ENCODE measurements at regions not wholly inside any gene's neighbourhood (a gene's known extent, or its start where the extent isn't known, plus 50 kb on each side); places are given as distances from the start of the nearest gene placed in this dataset.

DNA sequence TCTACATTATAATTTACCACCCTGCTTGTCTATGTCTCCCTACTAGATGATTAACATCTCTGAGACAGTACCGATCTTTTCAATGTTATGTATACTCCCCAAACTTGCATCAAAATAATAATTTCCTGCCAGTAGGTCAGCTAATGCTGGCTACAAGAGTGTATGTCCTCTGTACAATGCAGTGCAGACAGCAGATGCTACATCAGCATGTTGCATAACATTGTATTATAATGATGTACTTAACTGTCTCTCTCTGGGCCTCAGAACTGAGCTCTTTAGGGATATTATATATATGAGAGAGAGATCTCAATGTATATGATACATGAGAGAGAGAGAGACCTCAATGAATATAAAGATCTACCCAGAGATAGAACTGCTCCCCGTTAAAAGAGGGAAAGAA lies 456.6 kb downstream of the SHQ1 start:
- TF ChIP-seq, protein P1, sequence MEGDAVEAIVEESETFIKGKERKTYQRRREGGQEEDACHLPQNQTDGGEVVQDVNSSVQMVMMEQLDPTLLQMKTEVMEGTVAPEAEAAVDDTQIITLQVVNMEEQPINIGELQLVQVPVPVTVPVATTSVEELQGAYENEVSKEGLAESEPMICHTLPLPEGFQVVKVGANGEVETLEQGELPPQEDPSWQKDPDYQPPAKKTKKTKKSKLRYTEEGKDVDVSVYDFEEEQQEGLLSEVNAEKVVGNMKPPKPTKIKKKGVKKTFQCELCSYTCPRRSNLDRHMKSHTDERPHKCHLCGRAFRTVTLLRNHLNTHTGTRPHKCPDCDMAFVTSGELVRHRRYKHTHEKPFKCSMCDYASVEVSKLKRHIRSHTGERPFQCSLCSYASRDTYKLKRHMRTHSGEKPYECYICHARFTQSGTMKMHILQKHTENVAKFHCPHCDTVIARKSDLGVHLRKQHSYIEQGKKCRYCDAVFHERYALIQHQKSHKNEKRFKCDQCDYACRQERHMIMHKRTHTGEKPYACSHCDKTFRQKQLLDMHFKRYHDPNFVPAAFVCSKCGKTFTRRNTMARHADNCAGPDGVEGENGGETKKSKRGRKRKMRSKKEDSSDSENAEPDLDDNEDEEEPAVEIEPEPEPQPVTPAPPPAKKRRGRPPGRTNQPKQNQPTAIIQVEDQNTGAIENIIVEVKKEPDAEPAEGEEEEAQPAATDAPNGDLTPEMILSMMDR (IDR thresholded peaks at IDR 0.05; ENCODE audit: poor library complexity) = no peak
- TF ChIP-seq EZH2phosphoT487 (IDR thresholded peaks at IDR 0.05; ENCODE audit: low read depth, severe bottlenecking, unreplicated experiment) = no peak
- TF ChIP-seq EZH2 (IDR thresholded peaks at IDR 0.05; ENCODE audit: borderline replicate concordance) = no peak
- H3K36me3 ChIP-seq (replicated peaks; ENCODE audit: insufficient read depth, low read depth) = no peaks in the 10 kb centered on the region
- H3K4me1 ChIP-seq (ENCODE audit: insufficient read depth) = peaks cover 28% of the 10 kb centered on the region
- peaks cover 100% of the 10 kb centered on the region for H3K79me2 ChIP-seq
- H2AFZ ChIP-seq = no peak overlapping the region
- H4K20me1 ChIP-seq (ENCODE audit: insufficient read depth, poor library complexity, severe bottlenecking) = peaks cover 100% of the 10 kb centered on the region
- H3K9me2 ChIP-seq (replicated peaks; ENCODE audit: insufficient read depth) = no peaks in the 10 kb centered on the region
- no peak overlapping the region for H3K4me3 ChIP-seq
- H3K27ac ChIP-seq = no peak overlapping the region
- peak overlapping the region; percentile 46 for H3K4me2 ChIP-seq
- no peaks in the 10 kb centered on the region for H3K9me3 ChIP-seq (ENCODE audit: low read depth)
- no peaks in the 10 kb centered on the region for H3K27me3 ChIP-seq
- WGBS (ENCODE audit: low lambda C conversion rate, missing lambda C conversion rate) = 68% methylated on average over 2 of the region's 2 CpGs
- DNase-seq (ENCODE audit: low spot score) = no peak

- Histone ChIP-seq H3K27me3 (no peaks in the 10 kb centered on the region), H4K20me1 (ENCODE audit: insufficient read depth, poor library complexity, severe bottlenecking) (peaks cover 100% of the 10 kb centered on the region), H3K36me3 (replicated peaks; ENCODE audit: insufficient read depth, low read depth) (no peaks in the 10 kb centered on the region), H3K4me2 (peak overlapping the region; percentile 46), H3K79me2 (peaks cover 100% of the 10 kb centered on the region), H3K9me3 (ENCODE audit: low read depth) (no peaks in the 10 kb centered on the region), H2AFZ (no peak overlapping the region), H3K4me3 (no peak overlapping the region), H3K4me1 (ENCODE audit: insufficient read depth) (peaks cover 31% of the 10 kb centered on the region), H3K9me2 (replicated peaks; ENCODE audit: insufficient read depth) (no peaks in the 10 kb centered on the region), H3K27ac (no peak overlapping the region)
- TF ChIP-seq, protein P1 (IDR thresholded peaks at IDR 0.05; ENCODE audit: poor library complexity) = no peak
- TF ChIP-seq EZH2 (IDR thresholded peaks at IDR 0.05; ENCODE audit: borderline replicate concordance) (no peak), EZH2phosphoT487 (IDR thresholded peaks at IDR 0.05; ENCODE audit: low read depth, severe bottlenecking, unreplicated experiment) (no peak)
- DNase-seq (ENCODE audit: low spot score) = no peak
- WGBS (ENCODE audit: low lambda C conversion rate, missing lambda C conversion rate) = 43% methylated on average over 3 of the region's 3 CpGs
Observed at GRCh38 chr3:72390841-72391240, 457.4 kb downstream of the SHQ1 start.

DNA sequence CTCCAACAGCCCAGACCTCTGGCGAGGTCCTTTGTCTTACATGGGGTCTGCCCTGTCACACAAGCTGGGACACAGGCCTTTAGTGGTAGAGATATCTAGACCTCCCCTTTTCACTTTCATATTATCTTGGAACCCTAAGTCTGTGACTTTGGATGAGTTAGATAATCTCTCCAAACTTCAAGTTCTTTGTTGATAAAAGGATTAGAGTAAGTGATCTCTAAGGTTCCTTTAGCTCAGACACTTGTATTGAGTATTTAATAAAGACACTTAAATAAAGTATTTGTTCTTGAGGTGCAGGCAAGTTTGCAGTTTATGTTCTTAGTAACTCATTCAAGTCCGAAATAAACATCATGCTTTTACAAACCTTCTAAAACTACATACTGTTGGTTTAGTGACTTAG lies 459.6 kb downstream of the SHQ1 start:
- TF ChIP-seq, protein P1 (IDR thresholded peaks at IDR 0.05; ENCODE audit: poor library complexity) = no peak
- no peak for TF ChIP-seq EZH2phosphoT487 (IDR thresholded peaks at IDR 0.05; ENCODE audit: low read depth, severe bottlenecking, unreplicated experiment)
- no peak for TF ChIP-seq EZH2 (IDR thresholded peaks at IDR 0.05; ENCODE audit: borderline replicate concordance)
- Histone ChIP-seq H3K4me2 (no peak overlapping the region), H3K9me3 (ENCODE audit: low read depth) (no peaks in the 10 kb centered on the region), H3K4me1 (ENCODE audit: insufficient read depth) (peaks cover 44% of the 10 kb centered on the region), H3K79me2 (peaks cover 100% of the 10 kb centered on the region), H3K27ac (no peak overlapping the region), H4K20me1 (ENCODE audit: insufficient read depth, poor library complexity, severe bottlenecking) (peaks cover 100% of the 10 kb centered on the region), H3K27me3 (no peaks in the 10 kb centered on the region), H3K9me2 (replicated peaks; ENCODE audit: insufficient read depth) (no peaks in the 10 kb centered on the region), H2AFZ (no peak overlapping the region), H3K4me3 (no peak overlapping the region), H3K36me3 (replicated peaks; ENCODE audit: insufficient read depth, low read depth) (no peaks in the 10 kb centered on the region)
- DNase-seq (ENCODE audit: low spot score) = no peak
- WGBS (ENCODE audit: low lambda C conversion rate, missing lambda C conversion rate) = 92% methylated on average over 2 of the region's 2 CpGs

GRCh38 chr3:72388117-72388516 lies 460.1 kb downstream of the SHQ1 start:
- 82% methylated on average over 4 of the region's 4 CpGs for WGBS (ENCODE audit: low lambda C conversion rate, missing lambda C conversion rate)
- Histone ChIP-seq H3K36me3 (replicated peaks; ENCODE audit: insufficient read depth, low read depth) (no peaks in the 10 kb centered on the region), H3K4me3 (no peak overlapping the region), H3K9me2 (replicated peaks; ENCODE audit: insufficient read depth) (no peaks in the 10 kb centered on the region), H3K9me3 (ENCODE audit: low read depth) (no peaks in the 10 kb centered on the region), H4K20me1 (ENCODE audit: insufficient read depth, poor library complexity, severe bottlenecking) (peaks cover 100% of the 10 kb centered on the region), H3K27me3 (no peaks in the 10 kb centered on the region), H3K4me1 (ENCODE audit: insufficient read depth) (peaks cover 44% of the 10 kb centered on the region), H3K79me2 (peaks cover 100% of the 10 kb centered on the region), H3K4me2 (no peak overlapping the region), H2AFZ (no peak overlapping the region), H3K27ac (no peak overlapping the region)
- no peak for DNase-seq (ENCODE audit: low spot score)
- TF ChIP-seq, protein P1 (IDR thresholded peaks at IDR 0.05; ENCODE audit: poor library complexity) = no peak
- TF ChIP-seq EZH2phosphoT487 (IDR thresholded peaks at IDR 0.05; ENCODE audit: low read depth, severe bottlenecking, unreplicated experiment) (no peak), EZH2 (IDR thresholded peaks at IDR 0.05; ENCODE audit: borderline replicate concordance) (no peak)

Measured in hepatocyte (in vitro differentiated cells).